ENCODE measurements at regions not wholly inside any gene's neighbourhood (a gene's known extent, or its start where the extent isn't known, plus 50 kb on each side); places are given as distances from the start of the nearest gene placed in this dataset.

DNA sequence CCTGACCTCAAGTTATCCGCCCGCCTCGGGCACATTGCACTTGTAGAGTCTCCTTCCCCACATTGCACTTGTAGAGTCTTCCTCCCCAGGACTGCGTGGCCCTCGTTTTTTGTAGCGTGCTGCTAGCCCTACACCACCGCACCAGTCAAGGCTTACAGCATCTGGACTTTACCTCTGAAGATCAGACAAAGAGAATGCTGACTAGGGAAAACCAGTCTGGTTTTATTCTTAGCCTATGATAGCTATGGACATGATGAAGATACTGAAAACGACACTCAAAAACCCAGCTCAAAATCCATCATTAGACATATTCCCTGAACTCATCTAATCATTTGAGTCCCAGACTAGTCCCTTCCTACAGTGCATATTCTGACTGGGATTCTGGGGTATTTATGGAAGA lies 71.9 kb upstream of the AKR1E2 start:
- H3K36me3 ChIP-seq (replicated peaks in 1 of 2; ENCODE audit: control extremely low read depth in 1 of 2, control insufficient read depth in 1 of 2, extremely low read depth in 1 of 2, insufficient read depth in 2 of 2, low read length in 1 of 2): no peaks in the 10 kb centered on the region
- H3K79me2 ChIP-seq (ENCODE audit: control insufficient read depth, insufficient read depth, low read length): no peaks in the 10 kb centered on the region
- CTCF ChIA-PET: no interaction called here
- no peak overlapping the region for H3K9ac ChIP-seq (ENCODE audit: low read length)
- WGBS (ENCODE audit: insufficient coverage): 88% methylated on average over 5 of the region's 8 CpGs
- no peaks in the 10 kb centered on the region for H3K9me3 ChIP-seq (ENCODE audit: control extremely low read depth in 1 of 3, control insufficient read depth in 2 of 3, insufficient read depth in 1 of 3, low read length in 2 of 3)
- no peak for TF ChIP-seq EZH2 (IDR thresholded peaks at IDR 0.05; ENCODE audit: borderline replicate concordance, insufficient read depth, low read depth, low read length, poor library complexity, severe bottlenecking)
- TF ChIP-seq, protein P1, sequence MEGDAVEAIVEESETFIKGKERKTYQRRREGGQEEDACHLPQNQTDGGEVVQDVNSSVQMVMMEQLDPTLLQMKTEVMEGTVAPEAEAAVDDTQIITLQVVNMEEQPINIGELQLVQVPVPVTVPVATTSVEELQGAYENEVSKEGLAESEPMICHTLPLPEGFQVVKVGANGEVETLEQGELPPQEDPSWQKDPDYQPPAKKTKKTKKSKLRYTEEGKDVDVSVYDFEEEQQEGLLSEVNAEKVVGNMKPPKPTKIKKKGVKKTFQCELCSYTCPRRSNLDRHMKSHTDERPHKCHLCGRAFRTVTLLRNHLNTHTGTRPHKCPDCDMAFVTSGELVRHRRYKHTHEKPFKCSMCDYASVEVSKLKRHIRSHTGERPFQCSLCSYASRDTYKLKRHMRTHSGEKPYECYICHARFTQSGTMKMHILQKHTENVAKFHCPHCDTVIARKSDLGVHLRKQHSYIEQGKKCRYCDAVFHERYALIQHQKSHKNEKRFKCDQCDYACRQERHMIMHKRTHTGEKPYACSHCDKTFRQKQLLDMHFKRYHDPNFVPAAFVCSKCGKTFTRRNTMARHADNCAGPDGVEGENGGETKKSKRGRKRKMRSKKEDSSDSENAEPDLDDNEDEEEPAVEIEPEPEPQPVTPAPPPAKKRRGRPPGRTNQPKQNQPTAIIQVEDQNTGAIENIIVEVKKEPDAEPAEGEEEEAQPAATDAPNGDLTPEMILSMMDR (IDR thresholded peaks at IDR 0.05): no peak
- Mint-ChIP-seq H3K27me3 (peaks cover 9% of the 10 kb centered on the region), H3K4me3 (no peak overlapping the region), H3K4me1 (no peaks in the 10 kb centered on the region), H3K27ac (no peak overlapping the region), H3K9me3 (ENCODE audit: insufficient read depth) (no peaks in the 10 kb centered on the region)
- no peaks in the 10 kb centered on the region for H4K20me1 ChIP-seq (ENCODE audit: control insufficient read depth, insufficient read depth, low read length, poor library complexity, severe bottlenecking)
- H2AFZ ChIP-seq (ENCODE audit: insufficient read depth, low read depth, low read length, poor library complexity, severe bottlenecking): no peak overlapping the region
- peaks cover 0 to 5% (median 0%) of the 10 kb centered on the region in 4 experiments for H3K27me3 ChIP-seq (replicated peaks in 1 of 4; ENCODE audit: control extremely low read depth in 1 of 4, control insufficient read depth in 3 of 4, insufficient read depth in 4 of 4, low read length in 3 of 4)
- H3K27ac ChIP-seq (ENCODE audit: low read length in 2 of 2): no peak overlapping the region
- DNase-seq (no peak), ATAC-seq (ENCODE audit: low read depth) (no peak)
- POLR2A ChIA-PET: no interaction called here
- no peak overlapping the region for H3K4me3 ChIP-seq (ENCODE audit: control extremely low read depth in 1 of 5, extremely low read depth in 1 of 5, insufficient read depth in 1 of 5, low read depth in 2 of 5, low read length in 4 of 5)
- no peaks in the 10 kb centered on the region for H3K4me1 ChIP-seq (ENCODE audit: control insufficient read depth in 2 of 2, insufficient read depth in 2 of 2, low read length in 2 of 2)
- intact Hi-C loops (cut with micrococcal nuclease): no loop called here
- no peak overlapping the region for H3K4me2 ChIP-seq (replicated peaks; ENCODE audit: low read depth, low read length, poor library complexity, severe bottlenecking)

DNA sequence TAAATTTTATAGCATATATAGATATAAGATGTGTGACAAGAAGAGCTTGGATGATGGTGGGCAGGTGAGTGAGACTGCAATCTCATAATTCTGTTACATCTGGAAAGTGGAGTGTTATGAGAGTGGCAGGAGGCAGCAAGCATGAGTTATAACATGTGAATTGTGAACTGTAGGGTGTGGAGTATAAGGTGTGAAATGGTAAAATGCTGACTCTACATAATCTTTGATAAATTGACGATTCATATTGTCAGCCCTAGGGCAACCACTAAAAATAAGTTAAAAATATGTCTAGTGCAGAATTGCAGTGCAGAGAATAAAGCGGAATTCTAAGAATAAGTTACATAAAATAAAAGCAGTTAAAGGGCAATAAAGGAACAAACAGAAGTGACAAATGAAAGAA lies 74.8 kb upstream of the AKR1E2 start:
- ChIA-PET POLR2A (no interaction called here), CTCF (no interaction called here)
- no CpG with 5 or more reads among the region's 2 CpGs for WGBS (ENCODE audit: insufficient coverage)
- DNase-seq (no peak), ATAC-seq (ENCODE audit: low read depth) (no peak)
- intact Hi-C loops (cut with micrococcal nuclease): no loop called here
- no peaks in the 10 kb centered on the region for H3K4me1 Mint-ChIP-seq
- Histone ChIP-seq H3K79me2 (ENCODE audit: control insufficient read depth, insufficient read depth, low read length) (no peaks in the 10 kb centered on the region), H3K27me3 (replicated peaks in 1 of 4; ENCODE audit: control extremely low read depth in 1 of 4, control insufficient read depth in 3 of 4, insufficient read depth in 4 of 4, low read length in 3 of 4) (peaks cover 0 to 7% (median 0%) of the 10 kb centered on the region in 4 experiments), H3K9me3 (ENCODE audit: control extremely low read depth in 1 of 3, control insufficient read depth in 2 of 3, insufficient read depth in 1 of 3, low read length in 2 of 3) (no peaks in the 10 kb centered on the region), H4K20me1 (ENCODE audit: control insufficient read depth, insufficient read depth, low read length, poor library complexity, severe bottlenecking) (no peaks in the 10 kb centered on the region), H3K27ac (ENCODE audit: low read length in 2 of 2) (no peak overlapping the region), H3K9ac (ENCODE audit: low read length) (no peak overlapping the region), H3K4me1 (ENCODE audit: control insufficient read depth in 2 of 2, insufficient read depth in 2 of 2, low read length in 2 of 2) (no peaks in the 10 kb centered on the region), H3K36me3 (replicated peaks in 1 of 2; ENCODE audit: control extremely low read depth in 1 of 2, control insufficient read depth in 1 of 2, extremely low read depth in 1 of 2, insufficient read depth in 2 of 2, low read length in 1 of 2) (no peaks in the 10 kb centered on the region), H3K4me2 (replicated peaks; ENCODE audit: low read depth, low read length, poor library complexity, severe bottlenecking) (no peak overlapping the region), H2AFZ (ENCODE audit: insufficient read depth, low read depth, low read length, poor library complexity, severe bottlenecking) (no peak overlapping the region), H3K4me3 (ENCODE audit: control extremely low read depth in 1 of 5, extremely low read depth in 1 of 5, insufficient read depth in 1 of 5, low read depth in 2 of 5, low read length in 4 of 5) (no peak overlapping the region)
- no peaks in the 10 kb centered on the region for H3K9me3 Mint-ChIP-seq (ENCODE audit: insufficient read depth)
- no peak overlapping the region for H3K27ac Mint-ChIP-seq
- TF ChIP-seq EZH2 (IDR thresholded peaks at IDR 0.05; ENCODE audit: borderline replicate concordance, insufficient read depth, low read depth, low read length, poor library complexity, severe bottlenecking): no peak
- TF ChIP-seq, protein P1 (IDR thresholded peaks at IDR 0.05): no peak
- H3K27me3 Mint-ChIP-seq: peaks cover 11% of the 10 kb centered on the region
- no peak overlapping the region for H3K4me3 Mint-ChIP-seq

Measured in B cell (primary cell).